PC-3 (cell line): ENCODE measurements at regions not wholly inside any gene's neighbourhood (a gene's known extent, or its start where the extent isn't known, plus 50 kb on each side); places are given as distances from the start of the nearest gene placed in this dataset.

Experiments
- EZH2phosphoT487 ChIP-seq: fragments of 300-600 bp; sonication (generic); IDR thresholded peaks from 2 replicates; pipeline ENCODE4 v1.6.1; 2018; ENCODE audit warnings: mild to moderate bottlenecking, antibody characterized with exemption, low read length, borderline replicate concordance
- TF ChIP-seq, protein P1 (sequence below): fragments of 300-600 bp; sonication (generic); conservative IDR thresholded peaks from 2 replicates; pipeline ENCODE4 v1.5.1; 2017; ENCODE audit warnings: antibody characterized with exemption, low read depth, mild to moderate bottlenecking, low read length

DNA sequence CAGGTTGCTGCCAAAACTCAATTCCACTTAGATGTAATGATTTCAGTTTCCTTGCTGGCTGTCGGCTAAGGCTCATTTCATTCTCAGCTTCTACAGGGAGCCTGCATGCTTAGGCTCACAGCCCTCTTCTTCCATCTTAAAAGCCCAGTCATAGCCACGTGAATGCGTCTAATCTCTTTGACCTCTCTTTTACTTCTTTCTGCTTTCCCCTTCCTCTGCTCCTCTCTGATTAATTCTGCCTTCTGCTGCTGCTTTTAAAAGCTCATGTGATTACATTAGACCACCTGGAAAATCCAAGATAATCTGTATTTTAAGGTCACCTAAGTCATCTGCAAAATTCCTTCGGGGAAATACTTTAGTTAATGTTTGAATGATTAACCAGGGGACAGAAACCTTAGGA, 812.8 kb upstream of the BRINP3 start:
- TF ChIP-seq, protein P1, sequence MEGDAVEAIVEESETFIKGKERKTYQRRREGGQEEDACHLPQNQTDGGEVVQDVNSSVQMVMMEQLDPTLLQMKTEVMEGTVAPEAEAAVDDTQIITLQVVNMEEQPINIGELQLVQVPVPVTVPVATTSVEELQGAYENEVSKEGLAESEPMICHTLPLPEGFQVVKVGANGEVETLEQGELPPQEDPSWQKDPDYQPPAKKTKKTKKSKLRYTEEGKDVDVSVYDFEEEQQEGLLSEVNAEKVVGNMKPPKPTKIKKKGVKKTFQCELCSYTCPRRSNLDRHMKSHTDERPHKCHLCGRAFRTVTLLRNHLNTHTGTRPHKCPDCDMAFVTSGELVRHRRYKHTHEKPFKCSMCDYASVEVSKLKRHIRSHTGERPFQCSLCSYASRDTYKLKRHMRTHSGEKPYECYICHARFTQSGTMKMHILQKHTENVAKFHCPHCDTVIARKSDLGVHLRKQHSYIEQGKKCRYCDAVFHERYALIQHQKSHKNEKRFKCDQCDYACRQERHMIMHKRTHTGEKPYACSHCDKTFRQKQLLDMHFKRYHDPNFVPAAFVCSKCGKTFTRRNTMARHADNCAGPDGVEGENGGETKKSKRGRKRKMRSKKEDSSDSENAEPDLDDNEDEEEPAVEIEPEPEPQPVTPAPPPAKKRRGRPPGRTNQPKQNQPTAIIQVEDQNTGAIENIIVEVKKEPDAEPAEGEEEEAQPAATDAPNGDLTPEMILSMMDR: no peak
- no peak for TF ChIP-seq EZH2phosphoT487
